ENCODE measurements at regions not wholly inside any gene's neighbourhood (a gene's known extent, or its start where the extent isn't known, plus 50 kb on each side); places are given as distances from the start of the nearest gene placed in this dataset.

DNA sequence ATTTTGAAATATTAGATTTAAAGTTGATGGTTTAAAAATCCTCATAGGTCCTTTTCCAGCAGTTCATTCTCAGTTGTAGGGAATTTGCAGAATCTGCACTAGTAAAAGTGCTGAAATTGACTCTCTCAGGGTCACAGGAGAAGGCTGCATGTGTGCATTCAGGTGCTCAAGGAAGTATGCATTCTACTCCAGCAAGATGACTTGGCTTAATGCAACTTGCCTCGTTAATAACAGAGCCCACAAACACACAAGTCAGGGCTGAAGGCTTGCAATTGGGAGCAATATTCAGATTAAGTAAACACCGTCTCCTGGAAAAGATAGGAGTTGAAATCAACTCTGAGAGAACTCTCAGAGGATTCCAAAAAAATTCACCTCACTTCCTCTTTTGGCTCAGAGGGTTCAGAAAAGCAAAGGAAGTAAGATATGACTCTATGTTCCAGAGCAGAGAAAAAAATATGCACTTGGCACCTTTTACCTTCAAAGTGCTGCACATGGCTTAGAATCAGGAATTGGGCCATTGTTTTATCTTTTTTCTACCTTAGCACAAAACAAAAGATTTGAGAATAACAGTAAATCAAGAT, 406.3 kb upstream of the DCN start:
- Histone ChIP-seq H3K9me3 (ENCODE audit: control insufficient read depth in 4 of 4, insufficient read depth in 3 of 4, low read length in 3 of 4) (no peaks in the 10 kb centered on the region), H3K4me3 (no peak overlapping the region), H3K9ac (ENCODE audit: insufficient read depth in 1 of 2, low read length in 2 of 2) (no peak overlapping the region), H3K27me3 (ENCODE audit: control insufficient read depth in 3 of 3, insufficient read depth in 3 of 3, low read length in 2 of 3) (no peaks in the 10 kb centered on the region), H3K36me3 (ENCODE audit: control insufficient read depth in 4 of 4, insufficient read depth in 4 of 4, low read length in 4 of 4) (no peaks in the 10 kb centered on the region), H3K4me1 (ENCODE audit: control insufficient read depth in 5 of 5, insufficient read depth in 5 of 5, low read length in 5 of 5) (peaks cover 0 to 2% (median 0%) of the 10 kb centered on the region in 5 donors), H3K27ac (ENCODE audit: low read depth in 1 of 2, low read length in 1 of 2) (peak overlapping the region in 1 of 2 donors; percentile 29)
- ATAC-seq (ENCODE audit: insufficient read depth, low FRiP score) (no peak), DNase-seq (no peak)
- TF ChIP-seq, protein P1, sequence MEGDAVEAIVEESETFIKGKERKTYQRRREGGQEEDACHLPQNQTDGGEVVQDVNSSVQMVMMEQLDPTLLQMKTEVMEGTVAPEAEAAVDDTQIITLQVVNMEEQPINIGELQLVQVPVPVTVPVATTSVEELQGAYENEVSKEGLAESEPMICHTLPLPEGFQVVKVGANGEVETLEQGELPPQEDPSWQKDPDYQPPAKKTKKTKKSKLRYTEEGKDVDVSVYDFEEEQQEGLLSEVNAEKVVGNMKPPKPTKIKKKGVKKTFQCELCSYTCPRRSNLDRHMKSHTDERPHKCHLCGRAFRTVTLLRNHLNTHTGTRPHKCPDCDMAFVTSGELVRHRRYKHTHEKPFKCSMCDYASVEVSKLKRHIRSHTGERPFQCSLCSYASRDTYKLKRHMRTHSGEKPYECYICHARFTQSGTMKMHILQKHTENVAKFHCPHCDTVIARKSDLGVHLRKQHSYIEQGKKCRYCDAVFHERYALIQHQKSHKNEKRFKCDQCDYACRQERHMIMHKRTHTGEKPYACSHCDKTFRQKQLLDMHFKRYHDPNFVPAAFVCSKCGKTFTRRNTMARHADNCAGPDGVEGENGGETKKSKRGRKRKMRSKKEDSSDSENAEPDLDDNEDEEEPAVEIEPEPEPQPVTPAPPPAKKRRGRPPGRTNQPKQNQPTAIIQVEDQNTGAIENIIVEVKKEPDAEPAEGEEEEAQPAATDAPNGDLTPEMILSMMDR (IDR thresholded peaks at IDR 0.05; ENCODE audit: control extremely low read depth, extremely low read depth), result no peak
- WGBS, 2 donors, result 28 to 35% methylated on average over 2 of the region's 2 CpGs

DNA sequence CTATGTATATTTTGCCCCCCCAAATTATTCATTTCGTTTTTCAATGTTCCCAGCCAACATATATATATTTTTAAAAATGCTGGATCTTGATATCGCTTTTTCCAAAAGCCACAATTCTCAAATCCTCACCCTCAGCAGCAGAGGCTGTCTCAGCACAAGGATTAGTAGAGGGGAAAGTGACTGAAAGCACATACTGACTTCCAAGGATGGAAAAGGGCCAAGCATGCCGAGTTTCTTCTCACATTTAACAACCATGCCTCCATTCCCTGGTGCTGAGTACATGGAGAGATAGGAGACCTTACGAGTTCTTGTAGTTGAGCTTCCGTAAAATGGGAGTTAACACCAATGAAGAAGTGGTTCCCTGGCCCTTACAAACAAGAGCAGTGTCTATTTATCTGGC, 403.4 kb upstream of the DCN start:
- Histone ChIP-seq H3K36me3 (ENCODE audit: control insufficient read depth in 4 of 4, insufficient read depth in 4 of 4, low read length in 4 of 4) (no peaks in the 10 kb centered on the region), H3K27ac (ENCODE audit: low read depth in 1 of 2, low read length in 1 of 2) (no peak overlapping the region), H3K4me3 (no peak overlapping the region), H3K9me3 (ENCODE audit: control insufficient read depth in 4 of 4, insufficient read depth in 3 of 4, low read length in 3 of 4) (no peaks in the 10 kb centered on the region), H3K27me3 (ENCODE audit: control insufficient read depth in 3 of 3, insufficient read depth in 3 of 3, low read length in 2 of 3) (no peaks in the 10 kb centered on the region), H3K9ac (ENCODE audit: insufficient read depth in 1 of 2, low read length in 2 of 2) (no peak overlapping the region), H3K4me1 (ENCODE audit: control insufficient read depth in 5 of 5, insufficient read depth in 5 of 5, low read length in 5 of 5) (peaks cover 0 to 2% (median 0%) of the 10 kb centered on the region in 5 donors)
- TF ChIP-seq, protein P1 (IDR thresholded peaks at IDR 0.05; ENCODE audit: control extremely low read depth, extremely low read depth), result no peak
- no peak for DNase-seq
- ATAC-seq (ENCODE audit: insufficient read depth, low FRiP score), result no peak
- WGBS, 2 donors, result 89% methylated on average over 5 of the region's 5 CpGs

DNA sequence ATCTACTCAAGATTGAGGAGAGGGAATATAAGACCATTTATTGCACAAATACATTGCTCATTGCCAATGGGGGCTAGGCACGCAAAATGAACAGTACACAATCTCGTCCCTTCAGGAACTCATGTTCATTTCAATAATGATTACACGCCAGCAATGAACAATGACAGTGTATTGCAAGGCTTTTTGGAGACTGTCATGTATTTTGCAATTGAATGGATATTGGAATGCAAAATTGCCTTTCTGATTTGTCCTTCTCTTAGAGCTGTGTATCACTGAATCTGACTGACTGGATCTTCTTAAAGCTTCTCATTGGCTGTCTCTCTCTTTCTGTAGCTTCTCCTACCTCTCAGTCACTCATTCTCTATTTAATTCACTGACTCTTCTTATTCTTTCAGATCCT, 400.2 kb upstream of the DCN start:
- no peaks in the 10 kb centered on the region for H3K36me3 ChIP-seq (ENCODE audit: control insufficient read depth in 4 of 4, insufficient read depth in 4 of 4, low read length in 4 of 4)
- ATAC-seq (ENCODE audit: insufficient read depth, low FRiP score) (no peak), DNase-seq (no peak)
- H3K27me3 ChIP-seq (ENCODE audit: control insufficient read depth in 3 of 3, insufficient read depth in 3 of 3, low read length in 2 of 3), result no peaks in the 10 kb centered on the region
- TF ChIP-seq, protein P1 (IDR thresholded peaks at IDR 0.05; ENCODE audit: control extremely low read depth, extremely low read depth), result no peak
- no peaks in the 10 kb centered on the region for H3K9me3 ChIP-seq (ENCODE audit: control insufficient read depth in 4 of 4, insufficient read depth in 3 of 4, low read length in 3 of 4)
- H3K9ac ChIP-seq (ENCODE audit: insufficient read depth in 1 of 2, low read length in 2 of 2), result no peak overlapping the region
- WGBS, 2 donors, result 94 to 97% methylated on average over 3 of the region's 3 CpGs
- no peak overlapping the region for H3K4me3 ChIP-seq
- H3K4me1 ChIP-seq (ENCODE audit: control insufficient read depth in 5 of 5, insufficient read depth in 5 of 5, low read length in 5 of 5), result peaks cover 0 to 9% (median 4%) of the 10 kb centered on the region in 5 donors
- no peak overlapping the region for H3K27ac ChIP-seq (ENCODE audit: low read depth in 1 of 2, low read length in 1 of 2)
